ENCODE measurements at regions not wholly inside any gene's neighbourhood (a gene's known extent, or its start where the extent isn't known, plus 50 kb on each side); places are given as distances from the start of the nearest gene placed in this dataset.
"Not testable (repeated sequence)": the region's sequence is repeated elsewhere in the genome, so short reads cannot be mapped to it uniquely, and the experiment has no call there.

DNA sequence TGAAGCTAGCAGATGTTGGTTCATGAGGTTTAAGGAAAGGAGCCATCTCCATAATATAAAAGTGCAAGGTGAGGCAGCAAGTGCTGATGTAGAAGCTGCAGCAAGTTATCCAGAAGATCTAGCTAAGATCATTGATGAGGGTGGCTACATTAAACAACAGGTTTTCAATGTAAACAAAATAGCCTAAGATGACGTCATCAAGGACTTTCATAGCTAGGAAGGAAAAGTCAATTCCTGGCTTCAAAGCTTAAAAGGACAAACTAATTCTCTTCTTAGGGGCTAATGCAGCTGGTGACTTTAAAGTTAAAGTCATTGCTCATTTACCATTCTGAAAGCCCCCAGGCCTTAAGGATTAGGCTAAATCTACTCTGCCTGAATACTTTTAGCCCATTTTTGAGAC is 141.9 kb downstream of the MID1IP1 start:
- no peak for DNase-seq

GRCh38 chrX:38948046-38948445 is 146.8 kb downstream of the MID1IP1 start:
- DNase-seq, result no peak

- no peak for DNase-seq
Measured at GRCh38 chrX:38954520-38954919, 153.3 kb downstream of the MID1IP1 start.

DNA sequence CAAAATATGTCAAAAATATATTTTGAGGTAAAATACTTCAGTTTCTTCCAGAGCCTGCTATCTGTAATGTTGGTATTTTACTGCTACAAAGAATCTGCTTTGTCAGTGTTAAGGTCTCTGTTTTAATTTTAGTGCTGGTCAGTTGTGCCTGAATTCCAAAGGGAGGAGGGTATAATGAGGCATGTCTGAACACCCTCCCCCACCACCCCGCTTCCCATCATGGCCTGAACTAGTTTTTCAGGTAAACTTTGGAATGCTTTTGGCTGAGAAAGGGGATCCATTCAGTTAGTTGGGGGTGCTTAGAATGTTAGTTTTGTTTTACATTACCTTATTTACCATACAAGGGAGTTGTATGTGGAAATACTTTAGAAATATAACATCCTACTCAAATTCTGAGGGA is 158.5 kb downstream of the MID1IP1 start:
- DNase-seq, result no peak

DNA sequence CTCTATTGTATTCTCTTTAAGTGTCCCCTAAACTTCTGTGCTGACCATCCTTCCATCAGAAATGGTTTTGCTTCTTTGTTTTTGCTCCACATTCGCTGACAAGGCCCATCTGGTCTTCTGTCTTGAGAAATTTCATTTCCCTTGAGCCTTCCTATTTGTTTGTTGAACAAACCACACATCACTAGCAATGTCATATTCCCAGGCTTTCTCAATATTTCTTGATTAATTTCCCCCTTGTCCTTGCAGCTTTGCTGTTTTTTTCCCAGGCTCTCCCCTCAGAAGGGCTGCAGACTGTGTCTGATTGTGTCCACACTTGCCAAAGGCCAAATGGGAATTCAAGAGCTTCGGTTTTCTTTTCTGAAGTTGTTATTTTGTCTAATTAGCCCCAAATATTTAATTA is 158.9 kb downstream of the MID1IP1 start:
- DNase-seq, result no peak

GRCh38 chrX:38961936-38962335 is 160.7 kb downstream of the MID1IP1 start:
- no peak for DNase-seq

DNA sequence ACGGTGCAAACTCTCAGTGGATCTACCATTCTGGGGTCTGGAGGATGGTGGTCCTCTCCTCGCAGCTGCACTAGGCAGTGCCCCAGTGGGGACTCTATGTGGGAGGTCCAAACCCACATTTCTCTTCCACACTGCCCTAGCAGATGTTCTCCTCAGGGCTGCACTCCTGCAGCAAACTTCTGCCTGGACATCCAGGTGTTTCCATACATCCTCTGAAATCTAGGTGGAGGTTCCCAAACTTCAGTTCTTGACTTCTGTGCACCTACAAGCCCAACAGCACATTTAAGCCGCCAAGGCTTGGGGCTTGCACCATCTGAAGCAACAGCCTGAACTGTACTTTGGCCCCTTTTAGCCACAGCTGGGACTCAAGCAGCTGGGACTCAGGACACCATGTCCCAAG is 162.0 kb downstream of the MID1IP1 start:
- DNase-seq, result not testable (repeated sequence)

DNA sequence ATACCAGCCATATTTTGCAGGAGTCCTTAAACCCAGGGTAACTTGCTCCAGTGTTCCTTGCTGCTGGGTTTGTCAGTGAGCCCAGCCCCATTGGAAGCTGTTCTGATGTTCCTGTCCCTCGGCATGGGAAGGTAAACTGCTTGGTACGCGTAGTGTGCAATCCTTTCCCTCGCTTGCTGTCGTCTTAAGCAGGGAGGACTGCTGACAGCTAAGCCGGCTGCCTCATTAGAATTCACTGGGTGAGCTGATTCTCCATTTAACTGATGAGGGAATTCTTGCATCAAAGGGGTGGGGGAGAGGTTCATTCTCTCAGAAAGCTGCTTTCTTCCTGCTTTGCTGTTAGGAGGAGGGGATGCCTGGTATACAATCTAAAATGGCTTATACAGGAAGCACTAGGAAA is 164.6 kb downstream of the MID1IP1 start:
- DNase-seq, result no peak

GRCh38 chrX:38968344-38969216 is 167.3 kb downstream of the MID1IP1 start:
- no peak for DNase-seq

- no peak for DNase-seq
Measured at GRCh38 chrX:38970074-38970473, 168.8 kb downstream of the MID1IP1 start.

GRCh38 chrX:38970845-38971244 is 169.6 kb downstream of the MID1IP1 start:
- no peak for DNase-seq

DNA sequence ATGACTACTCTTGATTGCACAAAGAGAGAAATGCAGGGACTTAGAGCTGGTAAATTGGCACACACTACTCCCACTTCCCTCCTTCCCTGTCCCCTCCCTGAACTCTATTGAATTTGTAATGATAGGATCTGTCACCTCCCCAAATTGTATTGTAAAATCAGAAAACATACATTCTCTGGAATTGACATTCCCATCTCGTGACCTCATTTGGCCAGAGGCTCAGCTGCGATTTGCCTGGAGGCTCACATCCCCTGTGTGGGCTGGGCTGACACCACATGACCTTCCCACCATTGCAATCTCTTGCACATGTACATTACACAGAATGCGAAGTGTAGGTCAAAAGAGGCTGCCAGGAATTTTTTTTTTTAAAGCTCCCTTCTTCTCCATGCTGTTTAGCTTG is 172.1 kb downstream of the MID1IP1 start:
- DNase-seq, result no peak

- DNase-seq, result no peak
Measured at GRCh38 chrX:38974542-38974941, 173.3 kb downstream of the MID1IP1 start.

DNA sequence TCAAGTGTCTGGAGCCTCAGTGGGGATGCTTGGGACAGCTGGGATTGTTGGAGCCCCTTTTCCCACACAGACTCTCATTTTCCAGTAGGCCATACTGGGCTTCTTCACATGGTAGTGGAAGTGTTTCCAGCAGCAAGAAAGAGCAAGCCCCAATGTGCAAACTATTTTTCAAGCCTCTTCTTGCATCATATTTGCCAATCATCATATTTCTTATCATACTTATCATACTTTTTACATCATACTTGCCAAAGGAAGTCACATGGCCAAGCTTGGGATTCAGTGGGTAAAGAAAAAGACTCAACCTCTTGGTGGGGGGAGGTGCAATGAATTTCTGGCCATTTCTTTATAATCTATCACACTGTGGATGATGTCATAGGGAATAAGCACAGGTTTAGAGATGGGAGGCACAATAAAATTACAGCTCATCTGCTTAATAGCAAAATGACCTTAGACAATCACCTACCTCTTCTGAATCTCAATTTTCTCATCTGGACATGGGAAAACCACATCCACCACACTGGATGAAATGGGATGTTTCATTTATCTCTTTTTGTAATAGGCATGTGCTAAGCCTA is 174.2 kb downstream of the MID1IP1 start:
- no peak for DNase-seq

- no peak for DNase-seq
Measured at GRCh38 chrX:38982370-38982769, 181.1 kb downstream of the MID1IP1 start.

GRCh38 chrX:38982843-38983242 is 181.6 kb downstream of the MID1IP1 start:
- DNase-seq, result no peak

DNA sequence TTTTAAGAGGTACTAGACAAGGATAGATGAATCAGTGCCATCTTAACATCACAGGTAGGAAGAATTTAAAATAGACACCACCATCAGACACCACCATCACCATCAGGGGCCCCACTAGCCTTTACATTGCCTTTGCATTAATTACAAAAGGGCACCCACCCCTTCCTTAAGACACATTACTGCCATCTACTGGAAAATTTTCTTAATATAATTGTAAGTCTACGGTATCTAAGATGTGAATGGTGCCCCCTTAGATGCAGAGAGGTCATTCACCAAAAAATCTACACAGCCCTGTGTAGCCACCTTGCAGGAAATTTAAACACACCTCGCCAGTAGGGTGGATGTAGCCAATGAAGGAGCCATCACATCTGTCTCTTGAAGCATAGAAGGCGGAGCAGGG is 184.1 kb downstream of the MID1IP1 start:
- peak in 1 of 2 donors; percentile 2 for DNase-seq

DNA sequence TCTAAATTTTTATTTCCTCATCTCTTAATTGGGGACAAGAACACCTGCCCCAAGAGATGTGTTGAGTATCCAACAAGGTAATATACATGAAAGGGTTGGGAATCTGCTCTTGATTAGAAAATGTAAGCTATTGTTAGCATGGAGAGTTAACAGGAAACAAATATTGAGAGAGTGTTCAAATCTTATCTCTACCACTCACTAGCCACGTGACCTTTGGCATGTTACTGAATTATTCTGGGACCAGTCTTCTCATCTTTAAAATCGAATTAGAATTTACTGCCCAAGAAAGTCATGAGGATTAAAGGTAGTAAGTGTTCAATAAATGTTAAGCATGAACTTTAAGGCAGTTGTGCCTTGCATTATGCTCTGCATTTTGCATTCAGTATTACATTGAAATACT is 184.7 kb downstream of the MID1IP1 start:
- no peak for DNase-seq

- no peak for DNase-seq
Measured at GRCh38 chrX:38986586-38986985, 185.3 kb downstream of the MID1IP1 start.

GRCh38 chrX:38987198-38987651 is 186.0 kb downstream of the MID1IP1 start:
- DNase-seq, result no peak

DNA sequence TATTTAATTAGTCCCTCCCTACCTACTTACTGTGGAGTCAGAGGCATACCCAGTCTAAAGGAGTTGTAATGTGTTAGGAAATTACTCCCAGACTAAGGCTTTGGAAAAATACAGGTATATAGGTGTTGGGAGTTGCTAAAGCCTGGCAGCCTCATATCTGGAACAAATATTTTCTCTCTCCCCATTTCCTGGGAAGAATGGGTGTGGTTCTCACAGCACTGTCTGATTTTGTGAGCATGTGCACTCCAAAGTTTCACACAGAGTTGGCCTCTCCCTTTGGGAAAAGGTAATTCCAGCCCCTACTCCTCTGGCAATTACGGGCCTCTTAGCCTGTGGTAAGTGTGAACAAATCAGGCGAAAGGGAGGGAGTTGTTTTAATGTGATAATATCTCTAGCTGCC is 187.0 kb downstream of the MID1IP1 start:
- no peak for DNase-seq

DNA sequence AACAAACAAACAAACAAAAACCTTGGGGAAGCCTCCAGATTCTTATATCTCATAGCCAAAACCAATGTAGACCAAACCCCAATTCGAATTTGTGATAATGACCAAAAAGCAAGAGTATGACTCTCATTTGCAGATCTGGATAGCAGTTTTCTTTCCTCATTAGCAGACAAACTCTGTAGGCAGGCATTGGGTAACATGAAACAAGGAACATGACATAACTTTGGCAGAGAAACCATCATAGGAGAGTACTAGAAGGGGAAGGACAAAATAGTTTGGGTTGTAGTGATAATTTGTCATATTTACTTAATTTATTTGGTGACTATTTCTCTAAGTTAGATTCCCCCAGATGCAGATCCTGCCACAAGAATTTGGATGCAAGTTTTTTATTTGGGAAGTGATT is 187.8 kb downstream of the MID1IP1 start:
- DNase-seq, result no peak

DNA sequence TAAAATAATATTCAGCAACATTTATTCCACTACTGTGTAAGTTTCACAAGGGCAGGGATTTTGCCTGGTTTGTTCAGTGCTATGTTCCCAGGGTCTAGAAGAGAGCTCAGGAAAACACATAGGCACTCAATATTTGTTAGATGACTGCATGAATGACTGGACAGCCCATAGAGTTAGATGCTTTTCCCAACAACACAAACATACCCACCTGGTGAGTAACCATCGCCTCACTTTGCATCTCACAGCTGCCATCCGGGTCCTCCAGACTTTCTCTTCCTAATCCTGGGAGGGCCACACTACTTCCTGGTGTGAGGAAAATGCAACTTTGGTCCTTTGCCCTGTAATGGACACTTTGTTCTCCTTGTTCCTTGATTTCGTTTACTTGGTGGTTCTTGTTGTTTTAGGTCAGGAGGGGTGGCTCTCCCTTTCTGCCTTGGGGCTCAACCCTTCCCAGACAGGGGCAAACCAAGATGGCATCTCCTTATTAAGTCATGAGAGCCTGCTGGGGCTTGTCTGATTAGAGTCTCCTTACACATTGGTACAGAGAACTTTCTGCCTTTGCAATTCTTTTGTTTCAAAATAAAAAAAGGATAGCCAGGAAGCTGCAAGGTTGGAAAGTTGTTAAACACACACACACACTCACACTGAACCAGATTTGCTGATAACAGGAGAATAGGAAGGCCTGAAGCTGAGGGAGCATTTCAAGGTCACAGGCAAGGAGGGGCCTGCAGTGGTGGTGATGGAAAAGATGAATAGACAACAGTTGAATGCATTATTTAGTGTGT is 190.6 kb downstream of the MID1IP1 start:
- DNase-seq, result no peak
